ENCODE measurements at regions not wholly inside any gene's neighbourhood (a gene's known extent, or its start where the extent isn't known, plus 50 kb on each side); places are given as distances from the start of the nearest gene placed in this dataset.
A peak's percentile ranks its signal among the peaks of the same experiment; 100 is the strongest.
"Not testable (repeated sequence)": the region's sequence is repeated elsewhere in the genome, so short reads cannot be mapped to it uniquely, and the experiment has no call there.

DNA sequence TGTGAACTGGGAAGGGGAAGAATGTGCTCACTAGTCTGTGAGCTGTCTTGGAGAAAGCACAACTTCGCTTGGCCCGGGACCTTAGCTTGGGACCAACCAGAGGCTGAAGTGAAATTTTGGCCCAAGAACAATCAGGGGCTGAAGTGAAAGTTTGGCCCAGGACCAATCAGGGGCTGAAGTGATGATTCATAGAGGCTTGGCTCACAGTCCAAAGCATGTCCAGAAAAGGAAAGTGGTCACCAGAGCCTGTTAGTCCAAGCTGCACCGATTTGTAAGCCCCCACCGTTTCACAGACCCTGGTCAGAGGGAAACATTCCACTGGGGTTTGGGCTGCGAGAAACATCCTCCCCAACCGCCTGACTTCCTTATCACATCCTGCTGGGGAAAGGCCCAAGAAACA is 763.3 kb downstream of the SPATA31A7 start:
- intact Hi-C loops (cut with DNase I, micrococcal nuclease); ATAC-seq; DNase-seq: not testable (repeated sequence)

DNA sequence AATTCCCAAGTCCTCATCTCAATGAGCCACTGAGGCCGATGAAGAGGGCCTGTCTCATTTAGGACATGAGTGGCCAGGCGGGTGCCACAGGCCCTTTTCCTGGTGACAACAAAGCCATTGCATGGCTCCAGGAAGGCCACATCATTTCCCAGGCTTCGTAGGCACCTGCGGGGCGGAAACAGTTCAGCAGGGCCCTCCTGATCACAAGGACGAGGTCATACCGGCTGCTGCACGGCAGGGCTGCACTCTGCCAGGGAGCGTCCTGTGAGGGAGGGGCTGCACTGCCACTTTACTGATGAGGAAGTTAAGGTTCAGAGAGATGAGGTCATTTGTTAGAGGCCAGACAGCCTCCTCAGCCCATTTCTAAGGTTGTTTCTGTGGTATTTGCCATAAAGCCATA is 781.8 kb downstream of the SPATA31A7 start:
- intact Hi-C loops (cut with DNase I, micrococcal nuclease); ATAC-seq; DNase-seq: not testable (repeated sequence)

DNA sequence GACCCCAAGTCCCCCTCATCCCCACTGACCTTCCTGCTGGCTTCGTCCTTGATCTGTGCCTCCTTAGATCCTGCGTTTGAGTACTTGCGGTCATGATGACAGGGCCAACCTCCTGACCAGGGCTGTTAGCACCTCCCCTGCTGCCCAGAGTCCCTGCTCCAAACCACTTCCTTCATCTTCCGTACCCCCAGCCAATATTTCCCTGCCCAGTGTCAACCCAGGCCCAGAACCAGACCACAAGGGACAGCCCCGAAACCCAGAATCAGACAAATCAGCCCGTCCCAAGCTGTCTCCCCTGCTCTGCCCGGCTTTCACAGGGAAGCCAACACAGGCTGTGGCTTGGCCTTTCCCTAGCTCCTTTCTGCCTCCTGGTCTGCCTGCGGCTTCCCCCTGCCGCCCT is 784.7 kb downstream of the SPATA31A7 start:
- ATAC-seq; intact Hi-C loops (cut with DNase I, micrococcal nuclease); DNase-seq: not testable (repeated sequence)

DNA sequence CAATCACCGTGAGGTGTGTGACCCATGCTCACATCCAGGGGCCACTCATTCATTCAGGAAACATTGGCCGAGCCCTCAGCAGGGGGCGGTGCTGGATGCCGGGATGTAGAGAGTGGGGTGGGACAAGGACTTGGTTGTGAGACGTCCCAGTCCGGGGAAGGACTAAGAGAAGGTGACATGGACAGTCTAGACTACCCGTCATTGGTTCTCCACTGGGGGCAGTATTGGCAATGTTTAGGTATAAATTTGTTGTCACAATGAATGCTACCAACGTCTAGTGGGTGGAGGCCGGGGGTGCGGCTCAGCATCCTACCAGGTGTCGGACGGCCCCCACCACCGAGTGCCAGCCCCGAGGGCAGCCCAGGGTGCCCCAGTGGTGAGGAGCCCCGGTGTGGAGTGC is 786.5 kb downstream of the SPATA31A7 start:
- DNase-seq; intact Hi-C loops (cut with DNase I, micrococcal nuclease); ATAC-seq: not testable (repeated sequence)

DNA sequence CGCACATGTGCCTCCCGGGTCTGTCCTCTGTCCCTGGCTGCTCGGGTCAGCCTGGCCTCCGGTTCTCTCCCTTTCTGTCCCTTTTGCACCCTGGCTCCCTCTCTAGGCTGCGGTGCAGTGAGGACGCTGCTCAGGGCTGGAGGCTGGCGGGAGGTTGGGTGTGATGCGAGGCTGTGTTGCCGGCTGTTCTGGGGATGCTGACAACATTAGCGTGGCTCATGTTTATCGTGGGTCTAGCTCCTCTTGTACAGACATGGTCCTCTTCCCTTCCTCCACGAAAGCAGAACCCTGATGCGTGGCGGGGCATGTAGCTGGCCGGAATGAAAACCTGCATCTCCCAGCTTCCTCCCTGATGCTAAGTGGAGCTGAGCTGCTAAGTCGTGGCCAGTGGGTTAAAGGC is 792.9 kb downstream of the SPATA31A7 start:
- DNase-seq; intact Hi-C loops (cut with DNase I, micrococcal nuclease); ATAC-seq: not testable (repeated sequence)

DNA sequence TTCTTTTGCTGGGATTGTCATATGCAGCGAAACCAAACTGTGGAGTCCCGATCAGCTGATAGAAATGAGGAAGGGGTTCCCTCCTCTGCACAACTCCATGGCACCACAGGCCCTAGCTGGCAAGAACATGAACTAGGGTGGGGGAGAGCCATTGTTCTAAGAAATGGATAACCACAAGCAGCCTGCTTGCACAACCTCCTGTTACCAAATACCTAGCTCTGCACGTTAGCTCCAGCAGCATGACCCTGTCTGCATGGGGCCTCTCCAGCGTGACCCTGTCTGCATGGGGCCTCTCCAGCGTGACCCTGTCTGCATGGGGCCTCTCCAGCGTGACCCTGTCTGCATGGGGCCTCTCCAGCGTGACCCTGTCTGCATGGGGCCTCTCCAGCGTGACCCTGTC is 793.6 kb downstream of the SPATA31A7 start:
- ATAC-seq; intact Hi-C loops (cut with DNase I, micrococcal nuclease); DNase-seq: not testable (repeated sequence)

DNA sequence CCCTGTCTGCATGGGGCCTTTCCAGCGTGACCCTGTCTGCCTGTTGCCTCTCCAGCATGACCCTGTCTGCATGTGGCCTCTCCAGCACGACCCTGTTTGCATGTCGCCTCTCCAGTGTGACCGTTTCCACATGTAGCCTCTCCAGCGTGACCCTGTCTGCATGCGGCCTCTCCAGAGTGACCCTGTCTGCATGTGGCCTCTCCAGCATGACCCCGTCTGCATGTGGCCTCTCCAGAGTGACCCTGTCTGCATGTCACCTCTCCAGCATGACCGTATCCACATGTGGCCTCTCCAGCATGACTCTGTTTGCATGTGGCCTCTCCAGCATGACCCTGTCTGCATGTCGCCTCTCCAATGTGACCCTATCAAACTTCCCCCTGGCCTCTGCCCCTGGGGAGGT is 794.1 kb downstream of the SPATA31A7 start:
- intact Hi-C loops (cut with DNase I, micrococcal nuclease); ATAC-seq; DNase-seq: not testable (repeated sequence)

DNA sequence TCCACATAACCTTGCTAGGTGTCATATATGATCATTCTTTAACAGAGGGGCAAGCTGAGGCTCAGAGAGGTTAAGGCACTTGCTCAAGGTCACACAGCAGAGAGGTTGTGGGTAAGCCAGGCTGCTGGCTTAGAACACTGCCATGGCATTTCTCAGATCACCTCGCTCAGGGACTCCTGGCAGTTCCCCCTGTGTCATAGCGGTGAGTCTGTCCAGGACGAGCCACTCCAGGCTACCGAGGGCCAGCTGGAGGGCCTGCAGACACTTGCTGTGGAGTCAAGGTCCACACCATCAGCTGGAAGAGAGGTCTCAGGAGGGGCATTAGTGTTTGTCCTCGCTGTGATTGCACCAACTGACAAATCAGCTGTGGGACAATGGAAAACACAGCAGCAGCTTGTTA is 794.7 kb downstream of the SPATA31A7 start:
- intact Hi-C loops (cut with DNase I, micrococcal nuclease); DNase-seq; ATAC-seq: not testable (repeated sequence)

DNA sequence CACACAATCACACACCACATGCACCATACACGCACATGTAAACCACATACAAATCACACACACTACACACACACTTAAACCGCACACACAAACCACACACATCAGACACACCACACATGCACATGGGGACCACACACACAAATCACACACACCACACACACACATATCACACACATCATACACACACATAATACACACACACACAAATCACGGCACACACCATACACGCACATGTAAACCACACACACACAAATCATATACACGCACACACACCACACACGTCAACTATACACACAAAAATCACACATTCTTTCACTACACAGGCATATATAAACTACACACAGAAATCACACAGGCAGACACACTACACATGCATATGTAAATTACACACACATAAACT is 802.3 kb downstream of the SPATA31A7 start:
- DNase-seq; intact Hi-C loops (cut with DNase I, micrococcal nuclease); ATAC-seq: not testable (repeated sequence)

DNA sequence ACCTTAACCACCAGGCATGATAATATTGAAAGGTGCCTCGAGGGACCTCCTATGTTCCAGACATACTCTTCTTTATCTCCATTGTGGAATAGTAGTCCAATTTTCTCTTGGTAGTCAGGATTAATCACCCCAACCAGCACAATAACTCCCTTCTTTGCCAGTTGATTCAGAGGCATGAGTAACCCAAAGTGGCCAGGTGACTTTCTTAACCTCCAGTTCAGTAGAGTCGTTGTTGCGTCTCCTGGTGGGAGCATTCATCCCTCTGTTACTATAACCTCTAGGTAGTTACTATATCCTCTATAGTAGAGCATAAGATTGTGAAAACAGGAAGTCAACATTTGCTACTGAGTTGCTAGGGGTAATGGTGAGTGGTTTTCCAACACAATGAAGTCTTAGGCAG is 842.6 kb downstream of the SPATA31A7 start:
- ATAC-seq; DNase-seq; intact Hi-C loops (cut with DNase I, micrococcal nuclease): not testable (repeated sequence)

DNA sequence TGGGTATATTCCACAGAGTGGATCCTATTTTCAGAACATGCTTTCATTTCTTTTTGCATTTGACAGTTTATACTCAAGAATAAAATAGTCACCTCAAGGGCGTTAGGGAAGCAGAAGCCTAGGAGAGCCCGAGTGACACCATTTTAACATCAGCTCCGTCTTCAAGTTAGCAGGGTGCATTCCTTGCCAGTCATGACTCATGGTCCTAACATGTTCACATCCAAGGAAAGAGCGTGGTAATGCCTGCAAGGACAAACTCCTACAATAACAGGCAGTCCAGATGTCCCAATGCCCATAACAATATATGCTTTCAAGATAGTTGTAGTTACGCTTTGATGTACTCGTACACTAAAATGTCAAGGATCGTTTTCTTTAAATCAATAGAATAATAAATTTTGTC is 848.4 kb downstream of the SPATA31A7 start:
- DNase-seq; intact Hi-C loops (cut with DNase I, micrococcal nuclease); ATAC-seq: not testable (repeated sequence)

DNA sequence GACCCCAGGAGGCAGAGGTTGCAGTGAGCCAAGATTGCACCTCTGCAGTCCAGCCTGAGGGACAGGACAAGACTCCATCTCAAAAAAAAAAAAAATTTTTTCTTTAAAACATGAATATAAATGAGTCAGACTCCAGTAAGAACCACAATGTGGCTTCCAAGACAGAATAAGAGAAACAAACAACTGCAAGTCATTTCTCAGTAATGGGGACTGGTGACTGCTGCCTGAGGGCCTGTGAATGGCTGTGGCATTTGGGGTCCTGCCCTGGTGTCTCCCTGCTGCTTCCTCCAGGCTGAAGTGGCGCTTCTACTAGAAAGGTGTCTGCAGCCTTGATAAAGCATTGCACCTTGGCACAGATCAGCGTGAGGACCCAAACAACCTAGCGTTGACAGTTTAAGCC is 868.3 kb downstream of the SPATA31A7 start:
- ATAC-seq; intact Hi-C loops (cut with DNase I, micrococcal nuclease); DNase-seq: not testable (repeated sequence)

DNA sequence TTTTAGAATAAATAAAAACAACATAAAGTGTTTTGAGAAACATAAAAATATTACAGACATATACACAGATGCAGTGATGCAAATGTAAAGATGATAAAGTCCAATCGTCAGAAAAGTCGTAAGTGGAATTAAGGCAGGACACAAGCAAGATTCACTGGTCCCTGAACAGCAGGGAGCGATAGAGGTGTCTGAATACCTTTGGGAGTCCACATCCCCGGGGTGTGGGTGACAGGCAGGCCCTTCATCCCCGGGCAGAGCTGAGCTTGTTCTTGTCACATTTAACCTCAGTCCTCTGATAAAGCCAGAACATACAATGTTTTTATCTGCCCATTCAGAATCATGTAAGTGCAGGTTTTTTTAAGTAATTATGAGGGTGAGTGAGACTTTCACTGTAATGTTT is 881.2 kb downstream of the SPATA31A7 start:
- DNase-seq; intact Hi-C loops (cut with DNase I, micrococcal nuclease): not testable (repeated sequence)
- ATAC-seq: peak; percentile 61

DNA sequence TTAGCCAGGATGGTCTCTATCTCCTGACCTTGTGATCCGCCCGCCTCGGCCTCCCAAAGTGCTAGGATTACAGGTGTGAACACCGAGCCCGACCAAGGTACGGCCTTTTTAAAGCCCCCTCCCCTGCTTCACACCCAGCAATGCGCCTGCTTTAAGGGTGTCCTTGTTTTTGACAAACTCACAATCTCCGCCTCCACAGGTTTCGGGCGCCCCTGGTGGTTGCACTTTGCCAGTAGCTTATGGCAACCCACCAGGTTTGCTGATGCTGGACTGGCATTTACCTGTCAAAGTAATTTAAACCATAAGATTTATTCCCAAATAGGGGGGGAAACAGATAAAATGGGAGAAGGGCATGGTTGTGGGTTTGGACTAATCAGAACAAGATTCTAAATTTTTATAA is 883.6 kb downstream of the SPATA31A7 start:
- ATAC-seq; DNase-seq; intact Hi-C loops (cut with DNase I, micrococcal nuclease): not testable (repeated sequence)

DNA sequence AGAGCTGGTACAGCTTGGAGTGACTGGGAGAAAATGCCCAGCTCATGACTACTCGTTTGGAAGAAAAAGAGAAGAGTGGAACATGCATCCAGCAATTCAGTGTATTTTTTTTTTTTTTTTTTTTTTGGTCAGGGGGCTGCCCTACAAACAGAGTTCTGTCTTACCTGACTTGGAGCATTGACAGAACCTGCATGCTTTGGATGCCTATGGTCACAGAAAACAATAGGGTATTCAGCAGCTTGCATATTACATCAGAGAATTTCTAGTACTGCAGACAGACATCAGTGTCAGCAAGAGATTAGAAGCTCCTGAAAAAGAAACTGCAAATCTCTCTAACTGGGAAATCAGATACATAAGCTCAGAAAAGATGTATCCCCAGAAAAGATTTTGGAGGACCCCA is 894.4 kb downstream of the SPATA31A7 start:
- intact Hi-C loops (cut with DNase I, micrococcal nuclease); DNase-seq; ATAC-seq: not testable (repeated sequence)

DNA sequence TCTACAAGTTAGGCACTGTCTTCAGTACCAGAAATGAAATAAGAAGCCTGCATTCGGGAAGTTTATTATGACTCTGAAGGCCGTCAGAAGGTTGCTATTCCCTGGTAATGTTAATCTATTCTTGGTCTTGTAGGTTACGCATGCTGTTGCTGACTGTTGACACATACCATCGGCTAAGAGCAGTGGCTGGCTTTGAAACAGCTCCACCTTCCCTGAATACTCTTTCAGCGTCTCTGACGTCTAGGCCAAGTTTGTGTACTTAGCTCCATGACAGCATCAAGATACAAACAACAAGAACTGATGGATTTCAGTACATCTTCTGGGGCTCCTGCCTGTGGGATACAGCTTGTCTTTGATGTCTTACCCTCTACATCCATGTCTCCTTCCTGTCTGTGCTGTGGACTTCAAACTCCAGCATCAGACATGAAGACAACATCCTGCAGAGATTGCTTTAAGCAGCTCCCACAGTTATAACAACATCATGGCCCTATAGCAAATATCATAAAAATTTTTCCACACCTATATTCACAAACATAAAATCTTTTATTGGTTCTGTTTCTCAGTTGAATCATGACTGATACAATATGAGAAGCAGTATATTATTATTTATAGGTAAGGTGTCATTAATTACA is 906.0 kb downstream of the SPATA31A7 start:
- ATAC-seq: peak; percentile 97
- DNase-seq; intact Hi-C loops (cut with DNase I, micrococcal nuclease): not testable (repeated sequence)

DNA sequence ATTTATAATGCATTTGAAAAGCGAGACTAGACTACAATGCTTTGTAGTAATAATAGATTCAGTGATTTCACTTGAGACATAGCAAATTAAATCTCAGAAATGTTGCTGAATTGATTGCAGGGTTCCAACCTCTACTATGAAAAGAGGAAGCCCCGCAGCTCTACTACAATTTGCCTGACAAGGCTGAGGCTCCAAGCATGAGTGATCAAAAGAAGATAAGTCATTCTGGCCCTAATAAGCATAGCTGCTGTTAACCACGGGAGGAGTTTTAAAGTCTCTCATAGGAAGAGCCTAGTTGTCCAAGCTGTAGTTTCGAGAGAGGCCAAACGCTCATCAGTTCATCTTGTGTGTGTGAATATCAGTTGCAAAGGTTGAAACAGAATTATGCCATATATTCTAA is 920.6 kb downstream of the SPATA31A7 start:
- ATAC-seq; DNase-seq; intact Hi-C loops (cut with DNase I, micrococcal nuclease): not testable (repeated sequence)

DNA sequence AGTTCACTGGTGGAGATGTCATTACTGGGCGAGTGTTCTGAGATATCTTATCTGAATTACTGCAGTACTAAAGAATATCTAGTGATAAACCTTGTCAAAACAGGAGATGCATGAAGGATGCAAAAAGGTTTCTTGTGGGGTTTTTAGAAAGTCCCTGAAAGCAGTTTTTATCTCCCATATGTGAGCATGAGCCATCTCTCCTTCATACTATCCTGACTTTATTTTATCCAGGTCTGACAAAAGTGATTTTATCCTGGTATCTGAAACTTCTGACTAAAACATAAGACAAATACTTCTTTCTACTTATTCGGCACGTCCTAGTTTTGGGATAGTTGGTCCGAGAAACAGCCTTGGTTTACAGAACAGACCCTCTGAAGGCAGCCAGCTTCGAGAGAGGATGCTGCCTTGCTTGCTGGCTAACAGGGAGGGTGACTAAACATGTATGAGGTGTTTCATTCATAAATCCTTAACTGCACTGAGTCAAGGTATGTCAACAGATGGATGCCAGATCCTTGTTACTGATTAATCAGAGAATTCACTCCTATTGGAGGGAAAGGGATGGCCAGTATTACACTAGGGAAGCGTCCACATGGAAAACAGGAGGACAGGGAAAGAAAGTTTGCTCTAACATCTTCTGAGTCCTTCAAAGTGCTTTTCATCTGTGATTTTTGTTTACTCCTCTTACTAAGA is 927.3 kb downstream of the SPATA31A7 start:
- intact Hi-C loops (cut with DNase I, micrococcal nuclease); DNase-seq: not testable (repeated sequence)
- ATAC-seq: peak; percentile 100

DNA sequence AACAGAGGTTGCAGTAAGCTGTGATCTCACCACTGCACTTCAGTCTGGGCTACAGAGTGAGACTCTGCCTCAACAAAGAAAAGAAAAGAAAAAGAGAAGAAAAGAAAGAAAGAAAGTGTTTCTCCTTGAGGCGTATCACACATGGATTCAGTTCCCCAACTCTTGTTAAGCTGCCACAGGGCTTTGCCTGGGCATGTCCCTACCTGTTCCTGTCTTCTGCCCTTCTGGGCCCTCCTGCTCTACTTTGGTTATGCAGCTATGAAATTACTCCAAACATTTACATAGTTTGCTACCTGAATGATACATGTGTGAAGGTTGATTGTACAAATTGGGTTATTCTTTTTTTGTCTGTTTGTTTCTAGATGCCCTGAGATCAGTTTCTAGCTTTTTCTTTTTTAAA is 929.8 kb downstream of the SPATA31A7 start:
- DNase-seq; ATAC-seq; intact Hi-C loops (cut with DNase I, micrococcal nuclease): not testable (repeated sequence)
